ENCODE measurements at regions not wholly inside any gene's neighbourhood (a gene's known extent, or its start where the extent isn't known, plus 50 kb on each side); places are given as distances from the start of the nearest gene placed in this dataset.

DNA sequence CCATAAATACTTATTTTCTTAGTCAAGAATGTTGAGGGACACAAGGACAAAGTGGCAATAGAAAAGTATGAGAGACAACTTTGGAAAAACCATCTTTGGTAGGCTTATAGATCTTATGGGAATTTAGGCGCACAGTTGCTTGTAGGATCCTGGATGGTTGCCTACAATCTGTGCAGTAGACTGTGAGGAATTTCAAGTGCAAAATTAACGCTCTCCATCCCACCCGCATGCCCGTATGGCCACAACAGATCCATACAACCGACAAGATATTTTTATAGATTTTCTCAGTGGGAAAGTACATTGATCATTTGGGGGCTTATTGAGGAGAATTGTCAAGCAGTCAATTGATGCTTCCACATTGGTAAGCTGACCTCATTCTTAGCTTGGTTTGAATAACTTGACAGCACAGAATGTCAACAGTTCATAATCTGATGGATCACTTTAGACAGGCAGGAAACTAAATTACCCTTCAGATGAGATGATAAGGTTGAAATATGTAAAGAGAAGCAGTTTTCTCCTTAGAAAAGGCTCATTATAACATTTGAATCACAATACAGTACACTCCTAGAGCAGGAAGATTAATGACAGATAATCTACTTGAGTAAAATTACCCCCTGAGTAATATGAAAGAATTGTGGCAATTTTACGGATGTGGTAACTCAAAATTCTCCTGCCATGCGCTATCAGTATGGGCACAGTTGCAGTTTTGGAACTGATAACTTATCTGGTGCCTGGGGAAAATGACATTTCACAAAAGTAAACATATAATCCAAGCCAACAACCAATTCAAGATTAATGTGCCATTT, 479.7 kb downstream of the KIF20B start:
- H3K27me3 ChIP-seq (ENCODE audit: insufficient read depth, low read length) = no peaks in the 10 kb centered on the region
- TF ChIP-seq, protein P1, sequence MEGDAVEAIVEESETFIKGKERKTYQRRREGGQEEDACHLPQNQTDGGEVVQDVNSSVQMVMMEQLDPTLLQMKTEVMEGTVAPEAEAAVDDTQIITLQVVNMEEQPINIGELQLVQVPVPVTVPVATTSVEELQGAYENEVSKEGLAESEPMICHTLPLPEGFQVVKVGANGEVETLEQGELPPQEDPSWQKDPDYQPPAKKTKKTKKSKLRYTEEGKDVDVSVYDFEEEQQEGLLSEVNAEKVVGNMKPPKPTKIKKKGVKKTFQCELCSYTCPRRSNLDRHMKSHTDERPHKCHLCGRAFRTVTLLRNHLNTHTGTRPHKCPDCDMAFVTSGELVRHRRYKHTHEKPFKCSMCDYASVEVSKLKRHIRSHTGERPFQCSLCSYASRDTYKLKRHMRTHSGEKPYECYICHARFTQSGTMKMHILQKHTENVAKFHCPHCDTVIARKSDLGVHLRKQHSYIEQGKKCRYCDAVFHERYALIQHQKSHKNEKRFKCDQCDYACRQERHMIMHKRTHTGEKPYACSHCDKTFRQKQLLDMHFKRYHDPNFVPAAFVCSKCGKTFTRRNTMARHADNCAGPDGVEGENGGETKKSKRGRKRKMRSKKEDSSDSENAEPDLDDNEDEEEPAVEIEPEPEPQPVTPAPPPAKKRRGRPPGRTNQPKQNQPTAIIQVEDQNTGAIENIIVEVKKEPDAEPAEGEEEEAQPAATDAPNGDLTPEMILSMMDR (IDR thresholded peaks at IDR 0.05; ENCODE audit: extremely low read depth, low read depth, low read length) = no peak
- H3K36me3 ChIP-seq (ENCODE audit: insufficient read depth, low read length) = no peaks in the 10 kb centered on the region
- H3K4me3 ChIP-seq (ENCODE audit: insufficient read depth, low read length) = no peak overlapping the region
- no peak overlapping the region for H2AFZ ChIP-seq (ENCODE audit: low read length)
- no peak overlapping the region for H3K27ac ChIP-seq (ENCODE audit: low read depth, low read length)
- peaks cover 6% of the 10 kb centered on the region for H3K4me1 ChIP-seq (ENCODE audit: insufficient read depth, low read length)
- H3K79me2 ChIP-seq (ENCODE audit: insufficient read depth, low read length) = no peaks in the 10 kb centered on the region
- H4K20me1 ChIP-seq (ENCODE audit: insufficient read depth, low read length) = no peaks in the 10 kb centered on the region
- H3K9me3 ChIP-seq (ENCODE audit: low read depth, low read length) = no peaks in the 10 kb centered on the region
- DNase-seq (ENCODE audit: insufficient read length, low spot score, missing footprints) = no peak
- H3K4me2 ChIP-seq (ENCODE audit: insufficient read depth, low read length) = no peak overlapping the region

DNA sequence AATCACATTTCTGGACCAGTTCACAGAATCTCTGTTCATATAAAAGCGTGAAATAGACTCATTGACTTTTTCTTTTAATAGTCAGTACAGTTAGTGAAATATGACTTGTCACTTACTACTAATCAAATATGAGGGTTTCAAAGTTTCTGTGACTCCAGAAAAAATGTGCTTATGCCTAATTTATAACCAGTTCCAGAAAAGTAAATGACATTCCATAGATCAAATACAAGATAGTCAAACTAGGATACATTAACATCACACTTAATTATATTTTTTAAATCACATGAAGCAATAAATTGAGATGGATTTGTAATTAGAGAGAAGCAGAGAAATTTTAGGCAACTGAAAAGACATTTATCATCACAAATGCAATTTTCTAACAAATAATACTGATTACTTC, 491.4 kb downstream of the KIF20B start:
- Histone ChIP-seq H3K4me3 (ENCODE audit: insufficient read depth, low read length) (no peak overlapping the region), H2AFZ (ENCODE audit: low read length) (no peak overlapping the region), H3K4me2 (ENCODE audit: insufficient read depth, low read length) (peak overlapping the region; percentile 44), H3K79me2 (ENCODE audit: insufficient read depth, low read length) (no peaks in the 10 kb centered on the region), H3K27ac (ENCODE audit: low read depth, low read length) (no peak overlapping the region), H3K9me3 (ENCODE audit: low read depth, low read length) (no peaks in the 10 kb centered on the region), H3K4me1 (ENCODE audit: insufficient read depth, low read length) (peaks cover 25% of the 10 kb centered on the region), H3K36me3 (ENCODE audit: insufficient read depth, low read length) (no peaks in the 10 kb centered on the region), H4K20me1 (ENCODE audit: insufficient read depth, low read length) (no peaks in the 10 kb centered on the region), H3K27me3 (ENCODE audit: insufficient read depth, low read length) (peaks cover 3% of the 10 kb centered on the region)
- no peak for DNase-seq (ENCODE audit: insufficient read length, low spot score, missing footprints)
- TF ChIP-seq, protein P1 (IDR thresholded peaks at IDR 0.05; ENCODE audit: extremely low read depth, low read depth, low read length) = no peak

DNA sequence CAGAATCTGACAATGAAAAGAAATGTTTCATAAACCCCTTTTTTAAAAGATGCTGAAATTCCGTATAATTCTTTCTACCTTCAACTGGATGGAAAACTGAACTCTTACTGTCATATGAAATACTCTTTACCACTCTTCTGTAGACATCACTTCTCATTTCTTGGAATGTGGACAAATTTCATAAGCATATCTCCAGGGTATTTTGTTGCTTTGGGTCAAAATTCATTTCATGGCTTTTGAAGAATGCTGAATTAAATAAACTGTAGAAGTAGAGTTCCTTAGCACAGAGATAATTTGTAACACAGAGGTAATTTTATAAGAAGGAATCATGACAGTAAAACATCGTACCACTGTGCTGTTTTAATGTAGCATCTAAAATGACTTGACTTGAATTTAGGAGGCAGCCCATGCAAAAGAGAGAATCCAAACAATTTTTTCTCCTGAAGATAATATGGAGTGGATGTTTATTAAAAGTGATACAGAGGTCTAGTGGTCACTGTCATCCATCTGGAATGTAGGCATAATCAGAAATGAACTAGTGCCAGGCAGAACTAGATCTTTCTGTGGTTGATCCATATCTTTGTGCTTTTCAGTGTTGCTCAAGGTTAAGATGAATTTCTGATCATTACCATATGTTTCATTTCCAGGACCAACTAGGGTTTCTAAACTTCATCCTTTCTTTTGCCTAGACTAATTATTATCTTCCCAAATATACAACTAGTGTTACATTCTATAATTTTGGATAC, 492.0 kb downstream of the KIF20B start:
- H3K79me2 ChIP-seq (ENCODE audit: insufficient read depth, low read length) = no peaks in the 10 kb centered on the region
- no peaks in the 10 kb centered on the region for H3K9me3 ChIP-seq (ENCODE audit: low read depth, low read length)
- no peak for DNase-seq (ENCODE audit: insufficient read length, low spot score, missing footprints)
- no peak overlapping the region for H3K27ac ChIP-seq (ENCODE audit: low read depth, low read length)
- H3K27me3 ChIP-seq (ENCODE audit: insufficient read depth, low read length) = peaks cover 3% of the 10 kb centered on the region
- H3K4me1 ChIP-seq (ENCODE audit: insufficient read depth, low read length) = peaks cover 28% of the 10 kb centered on the region
- H3K4me3 ChIP-seq (ENCODE audit: insufficient read depth, low read length) = no peak overlapping the region
- H4K20me1 ChIP-seq (ENCODE audit: insufficient read depth, low read length) = no peaks in the 10 kb centered on the region
- H3K4me2 ChIP-seq (ENCODE audit: insufficient read depth, low read length) = peak overlapping the region; percentile 44
- TF ChIP-seq, protein P1 (IDR thresholded peaks at IDR 0.05; ENCODE audit: extremely low read depth, low read depth, low read length) = no peak
- no peaks in the 10 kb centered on the region for H3K36me3 ChIP-seq (ENCODE audit: insufficient read depth, low read length)
- no peak overlapping the region for H2AFZ ChIP-seq (ENCODE audit: low read length)

DNA sequence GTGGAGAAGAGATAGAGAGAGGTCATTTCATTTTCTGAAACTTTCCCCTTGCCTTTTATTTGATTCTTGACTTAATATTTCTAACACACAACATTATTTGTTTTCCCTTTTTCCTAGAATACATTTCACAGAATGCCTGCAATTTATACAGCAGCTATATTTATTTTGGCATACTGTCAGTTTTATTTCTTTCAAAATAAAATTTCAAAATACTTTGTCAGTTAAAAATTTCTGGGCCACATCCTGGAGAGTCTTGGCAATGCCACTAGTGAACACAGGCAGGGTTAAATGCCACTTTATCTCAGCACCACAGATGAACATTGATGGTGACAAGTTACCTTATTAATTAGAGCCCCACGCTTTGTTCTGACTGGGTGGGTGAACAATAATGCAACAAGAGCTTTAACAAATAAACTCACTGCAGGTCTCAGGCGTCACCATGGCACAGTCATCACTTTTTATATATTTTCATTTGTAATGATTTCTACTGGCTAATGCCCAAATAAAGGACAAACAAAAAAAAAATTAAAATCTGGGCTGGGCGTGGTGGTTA, 494.0 kb downstream of the KIF20B start:
- Histone ChIP-seq H2AFZ (ENCODE audit: low read length) (no peak overlapping the region), H3K9me3 (ENCODE audit: low read depth, low read length) (no peaks in the 10 kb centered on the region), H3K27me3 (ENCODE audit: insufficient read depth, low read length) (no peaks in the 10 kb centered on the region), H3K4me3 (ENCODE audit: insufficient read depth, low read length) (no peak overlapping the region), H3K4me2 (ENCODE audit: insufficient read depth, low read length) (no peak overlapping the region), H3K36me3 (ENCODE audit: insufficient read depth, low read length) (no peaks in the 10 kb centered on the region), H3K79me2 (ENCODE audit: insufficient read depth, low read length) (no peaks in the 10 kb centered on the region), H3K27ac (ENCODE audit: low read depth, low read length) (no peak overlapping the region), H3K4me1 (ENCODE audit: insufficient read depth, low read length) (peaks cover 28% of the 10 kb centered on the region), H4K20me1 (ENCODE audit: insufficient read depth, low read length) (no peaks in the 10 kb centered on the region)
- no peak for DNase-seq (ENCODE audit: insufficient read length, low spot score, missing footprints)
- TF ChIP-seq, protein P1 (IDR thresholded peaks at IDR 0.05; ENCODE audit: extremely low read depth, low read depth, low read length) = no peak
